Tibial nerve (tissue), 4 donors: ENCODE measurements at regions not wholly inside any gene's neighbourhood (a gene's known extent, or its start where the extent isn't known, plus 50 kb on each side); places are given as distances from the start of the nearest gene placed in this dataset.

Source experiments
- DNase-seq, 2 donors: peaks; one replicate each; pipeline ENCODE4 v3.0.0-alpha.2; 2019; ENCODE audit warnings: low spot score in 2 of 2
- H3K27ac ChIP-seq, 4 donors: fragments of 200-600 bp; sonication (generic) in 3 of 4; one replicate each; pipeline ENCODE4 v1.5.1; 2017 to 2019; ENCODE audit warnings: mild to moderate bottlenecking in 1 of 4
- H3K27me3 ChIP-seq, 2 donors: fragments of 200-600 bp; sonication (generic) in 1 of 2; one replicate each; pipeline versions ENCODE4 v1.5.1 to v1.6.0; 2017 to 2019
- H3K36me3 ChIP-seq, 3 donors: fragments of 200-600 bp; sonication (generic); one replicate each; pipeline ENCODE4 v1.5.1; 2018 to 2019
- H3K4me1 ChIP-seq, 4 donors: fragments of 200-600 bp; sonication (generic) in 3 of 4; one replicate each; pipeline ENCODE4 v1.5.1; 2017 to 2019
- H3K4me3 ChIP-seq, 4 donors: fragments of 200-600 bp; sonication (generic) in 3 of 4; one replicate each; pipeline ENCODE4 v1.5.1; 2017 to 2019; ENCODE audit warnings: mild to moderate bottlenecking in 1 of 4, moderate library complexity in 1 of 4
- H3K9me3 ChIP-seq, 4 donors: fragments of 200-600 bp; sonication (generic) in 3 of 4; one replicate each; pipeline ENCODE4 v1.5.1; 2017 to 2019
- CTCF ChIP-seq, 5 experiments: fragments of 200-600 bp in 3 of 5; fragments of 450-650 bp in 2 of 5; sonication (generic) in 3 of 5; IDR thresholded peaks; one replicate each; pipeline ENCODE4 v1.5.1; 2016 to 2019; ENCODE audit warnings: antibody characterized with exemption in 5 of 5, mild to moderate bottlenecking in 3 of 5, moderate library complexity in 2 of 5
- EP300 ChIP-seq, 2 donors: sonication (generic); formaldehyde crosslinking; IDR thresholded peaks; one replicate each; pipeline ENCODE4 v1.6.1; 2017; ENCODE audit warnings: antibody characterized with exemption in 2 of 2, mild to moderate bottlenecking in 1 of 2
- POLR2A ChIP-seq, 2 donors: fragments of 450-650 bp; IDR thresholded peaks; one replicate each; pipeline ENCODE4 v1.6.1; 2017; ENCODE audit warnings: antibody characterized with exemption in 2 of 2, mild to moderate bottlenecking in 2 of 2, moderate library complexity in 2 of 2
- WGBS, 2 donors: methylation state at CpG; one replicate each; pipeline ENCODE4 v1.1.5; 2018; 5-methylcytosine and 5-hydroxymethylcytosine counted together

GRCh38 chrX:99507768-99508167 is 902.3 kb downstream of the PCDH19 start:
- DNase-seq = no peak
- H3K27me3 ChIP-seq = no peaks in the 10 kb centered on the region
- no peaks in the 10 kb centered on the region for H3K4me1 ChIP-seq
- H3K9me3 ChIP-seq = no peaks in the 10 kb centered on the region
- no peaks in the 10 kb centered on the region for H3K36me3 ChIP-seq
- no peak for TF ChIP-seq CTCF (IDR thresholded peaks at IDR 0.05)
- no peak for TF ChIP-seq POLR2A (IDR thresholded peaks at IDR 0.05)
- TF ChIP-seq EP300 (IDR thresholded peaks at IDR 0.05) = no peak
- no peak overlapping the region for H3K4me3 ChIP-seq
- H3K27ac ChIP-seq = no peak overlapping the region

GRCh38 chrX:99495453-99495852 is 914.6 kb downstream of the PCDH19 start:
- Histone ChIP-seq H3K27me3 (peaks cover 0 to 5% of the 10 kb centered on the region in 2 donors), H3K27ac (no peak overlapping the region), H3K4me3 (no peak overlapping the region), H3K9me3 (no peaks in the 10 kb centered on the region), H3K36me3 (no peaks in the 10 kb centered on the region), H3K4me1 (no peaks in the 10 kb centered on the region)
- WGBS, 2 donors = 57 to 85% methylated on average over 2 of the region's 2 CpGs
- TF ChIP-seq CTCF (IDR thresholded peaks at IDR 0.05) (no peak), POLR2A (IDR thresholded peaks at IDR 0.05) (no peak), EP300 (IDR thresholded peaks at IDR 0.05) (no peak)
- no peak for DNase-seq

- WGBS, 2 donors = 90 to 97% methylated on average over 2 of the region's 2 CpGs
- Histone ChIP-seq H3K9me3 (no peaks in the 10 kb centered on the region), H3K4me1 (no peaks in the 10 kb centered on the region), H3K27ac (no peak overlapping the region), H3K27me3 (peaks cover 0 to 5% of the 10 kb centered on the region in 2 donors), H3K4me3 (no peak overlapping the region), H3K36me3 (no peaks in the 10 kb centered on the region)
- no peak for DNase-seq
- TF ChIP-seq CTCF (IDR thresholded peaks at IDR 0.05) = no peak
- no peak for TF ChIP-seq EP300 (IDR thresholded peaks at IDR 0.05)
- no peak for TF ChIP-seq POLR2A (IDR thresholded peaks at IDR 0.05)
These were observed 915.4 kb downstream of the PCDH19 start for GRCh38 chrX:99494668-99495067.

GRCh38 chrX:99480728-99481127 is 929.3 kb downstream of the PCDH19 start:
- Histone ChIP-seq H3K4me1 (no peaks in the 10 kb centered on the region), H3K27me3 (no peaks in the 10 kb centered on the region), H3K36me3 (no peaks in the 10 kb centered on the region), H3K4me3 (no peak overlapping the region), H3K27ac (no peak overlapping the region), H3K9me3 (no peaks in the 10 kb centered on the region)
- DNase-seq = no peak
- no peak for TF ChIP-seq POLR2A (IDR thresholded peaks at IDR 0.05)
- TF ChIP-seq CTCF (IDR thresholded peaks at IDR 0.05) = no peak
- WGBS, 2 donors = 56 to 77% methylated on average over 1 of the region's 1 CpG

- TF ChIP-seq POLR2A (IDR thresholded peaks at IDR 0.05) (no peak), EP300 (IDR thresholded peaks at IDR 0.05) (no peak), CTCF (IDR thresholded peaks at IDR 0.05) (no peak)
These were observed 940.6 kb downstream of the PCDH19 start for GRCh38 chrX:99469439-99469838.

More at GRCh38 chrX:99469439-99469838, 940.6 kb downstream of the PCDH19 start:
- H3K4me3 ChIP-seq = no peak overlapping the region
- H3K36me3 ChIP-seq = no peaks in the 10 kb centered on the region
- no peaks in the 10 kb centered on the region for H3K27me3 ChIP-seq
- WGBS, 2 donors = 64% methylated on average over 3 of the region's 3 CpGs; no CpG with 5 or more reads in 1 of the 2 donors
- no peaks in the 10 kb centered on the region for H3K4me1 ChIP-seq
- no peaks in the 10 kb centered on the region for H3K9me3 ChIP-seq
- DNase-seq = no peak
- no peak overlapping the region for H3K27ac ChIP-seq
